ENCODE measurements at regions not wholly inside any gene's neighbourhood (a gene's known extent, or its start where the extent isn't known, plus 50 kb on each side); places are given as distances from the start of the nearest gene placed in this dataset.

- no peak for FAIRE-seq
- no peaks in the 10 kb centered on the region for H4K20me1 ChIP-seq (replicated peaks; ENCODE audit: control insufficient read depth, extremely low read depth, insufficient read depth, low read length)
- H3K4me3 ChIP-seq (replicated peaks in 1 of 3; ENCODE audit: insufficient read depth in 1 of 3, low read depth in 1 of 3, low read length in 3 of 3): no peak overlapping the region
- DNase-seq (ENCODE audit: low read depth, low spot score): no peak
- H3K36me3 ChIP-seq (ENCODE audit: control insufficient read depth in 2 of 2, extremely low read depth in 1 of 2, insufficient read depth in 2 of 2, low read length in 2 of 2): no peaks in the 10 kb centered on the region
- POLR2A ChIA-PET: no interaction called here
- no peak overlapping the region for H2AFZ ChIP-seq (ENCODE audit: low read depth, low read length)
- H3K9me3 ChIP-seq (replicated peaks; ENCODE audit: control insufficient read depth, insufficient read depth, low read length): no peaks in the 10 kb centered on the region
- intact Hi-C loops (cut with micrococcal nuclease): no loop called here
- no peaks in the 10 kb centered on the region for H3K4me1 ChIP-seq (ENCODE audit: control insufficient read depth, extremely low read depth, insufficient read depth, low read length)
- H3K27ac ChIP-seq (ENCODE audit: insufficient read depth, low read depth, low read length): no peak overlapping the region
- no peaks in the 10 kb centered on the region for H3K9me1 ChIP-seq (replicated peaks; ENCODE audit: control insufficient read depth, extremely low read depth, insufficient read depth, low read length)
- no peak for TF ChIP-seq JUN (IDR thresholded peaks at IDR 0.05; ENCODE audit: borderline replicate concordance, insufficient read depth, insufficient read length, low read depth)
- no peak for TF ChIP-seq POLR2A (IDR thresholded peaks at IDR 0.05; ENCODE audit: low read depth, low read length)
- no peak for TF ChIP-seq GATA2 (IDR thresholded peaks at IDR 0.05; ENCODE audit: insufficient read depth, insufficient read length, low read depth, low read length)
- no peak for TF ChIP-seq CTCF (IDR thresholded peaks at IDR 0.05; ENCODE audit: extremely low read depth in 1 of 2, insufficient read depth in 1 of 2, low read depth in 1 of 2, low read length in 2 of 2)
- H3K79me2 ChIP-seq (ENCODE audit: control insufficient read depth, insufficient read depth, low read length): no peaks in the 10 kb centered on the region
- H3K4me2 ChIP-seq (ENCODE audit: insufficient read depth, low read length): no peak overlapping the region
- CTCF ChIA-PET: interaction anchor here (1.5 kb wide), 1 partner anchor 543 kb away, joined by 3 read pairs; no protein-coding TSS in a partner anchor
- dilution Hi-C loops (cut with MboI; ENCODE audit: extremely low pct_ligation_motif_present, low sequenced_read_pairs): no loop called here
- no peak overlapping the region for H3K9ac ChIP-seq (replicated peaks; ENCODE audit: extremely low read depth, insufficient read depth, low read length)
- no TSS peak for BruUV-seq (replicated peaks)
- H3K27me3 ChIP-seq (ENCODE audit: control insufficient read depth in 2 of 2, insufficient read depth in 2 of 2, low read length in 2 of 2): no peaks in the 10 kb centered on the region
These were observed 149.4 kb upstream of the STK32A start for GRCh38 chr5:147085409-147085808.

GRCh38 chr5:147092044-147092443 is 142.8 kb upstream of the STK32A start:
- dilution Hi-C loops (cut with MboI; ENCODE audit: extremely low pct_ligation_motif_present, low sequenced_read_pairs): no loop called here

More at GRCh38 chr5:147092044-147092443, 142.8 kb upstream of the STK32A start:
- Histone ChIP-seq H3K4me2 (ENCODE audit: insufficient read depth, low read length) (no peak overlapping the region), H3K79me2 (ENCODE audit: control insufficient read depth, insufficient read depth, low read length) (no peaks in the 10 kb centered on the region), H3K36me3 (ENCODE audit: control insufficient read depth in 2 of 2, extremely low read depth in 1 of 2, insufficient read depth in 2 of 2, low read length in 2 of 2) (no peaks in the 10 kb centered on the region), H3K9me1 (replicated peaks; ENCODE audit: control insufficient read depth, extremely low read depth, insufficient read depth, low read length) (no peaks in the 10 kb centered on the region), H2AFZ (ENCODE audit: low read depth, low read length) (no peak overlapping the region), H3K9ac (replicated peaks; ENCODE audit: extremely low read depth, insufficient read depth, low read length) (no peak overlapping the region), H4K20me1 (replicated peaks; ENCODE audit: control insufficient read depth, extremely low read depth, insufficient read depth, low read length) (no peaks in the 10 kb centered on the region), H3K9me3 (replicated peaks; ENCODE audit: control insufficient read depth, insufficient read depth, low read length) (no peaks in the 10 kb centered on the region), H3K27ac (ENCODE audit: insufficient read depth, low read depth, low read length) (no peak overlapping the region), H3K27me3 (ENCODE audit: control insufficient read depth in 2 of 2, insufficient read depth in 2 of 2, low read length in 2 of 2) (no peaks in the 10 kb centered on the region), H3K4me3 (replicated peaks in 1 of 3; ENCODE audit: insufficient read depth in 1 of 3, low read depth in 1 of 3, low read length in 3 of 3) (no peak overlapping the region), H3K4me1 (ENCODE audit: control insufficient read depth, extremely low read depth, insufficient read depth, low read length) (no peaks in the 10 kb centered on the region)
- POLR2A ChIA-PET: no interaction called here
- TF ChIP-seq JUN (IDR thresholded peaks at IDR 0.05; ENCODE audit: borderline replicate concordance, insufficient read depth, insufficient read length, low read depth) (no peak), POLR2A (IDR thresholded peaks at IDR 0.05; ENCODE audit: low read depth, low read length) (no peak), MYC (IDR thresholded peaks at IDR 0.05; ENCODE audit: low read depth, low read length) (no peak), POLR2AphosphoS5 (IDR thresholded peaks at IDR 0.05; ENCODE audit: insufficient read depth, low read depth, low read length) (no peak), EZH2 (IDR thresholded peaks at IDR 0.05; ENCODE audit: borderline replicate concordance, low read depth, low read length, severe bottlenecking) (no peak), GATA2 (IDR thresholded peaks at IDR 0.05; ENCODE audit: insufficient read depth, insufficient read length, low read depth, low read length) (no peak), FOS (IDR thresholded peaks at IDR 0.05; ENCODE audit: borderline replicate concordance, insufficient read depth, low read length) (no peak)
- CTCF ChIA-PET: no interaction called here
- intact Hi-C loops (cut with micrococcal nuclease): no loop called here
- BruUV-seq (replicated peaks): no TSS peak
- no peak for FAIRE-seq
- DNase-seq (ENCODE audit: low read depth, low spot score): no peak

Measured in endothelial cell of umbilical vein (primary cell).